HG02623 (cell line): ENCODE measurements at regions not wholly inside any gene's neighbourhood (a gene's known extent, or its start where the extent isn't known, plus 50 kb on each side); places are given as distances from the start of the nearest gene placed in this dataset.
A peak's percentile ranks its signal among the peaks of the same experiment; 100 is the strongest.

ENCODE experiments used
- ATAC-seq: cut with Tn5 transposase; IDR thresholded peaks from one replicate; pipeline ENCODE4 v1.9.1; 2021; ENCODE audit warnings: moderate library complexity; ENCODE audit not compliant: unreplicated experiment

DNA sequence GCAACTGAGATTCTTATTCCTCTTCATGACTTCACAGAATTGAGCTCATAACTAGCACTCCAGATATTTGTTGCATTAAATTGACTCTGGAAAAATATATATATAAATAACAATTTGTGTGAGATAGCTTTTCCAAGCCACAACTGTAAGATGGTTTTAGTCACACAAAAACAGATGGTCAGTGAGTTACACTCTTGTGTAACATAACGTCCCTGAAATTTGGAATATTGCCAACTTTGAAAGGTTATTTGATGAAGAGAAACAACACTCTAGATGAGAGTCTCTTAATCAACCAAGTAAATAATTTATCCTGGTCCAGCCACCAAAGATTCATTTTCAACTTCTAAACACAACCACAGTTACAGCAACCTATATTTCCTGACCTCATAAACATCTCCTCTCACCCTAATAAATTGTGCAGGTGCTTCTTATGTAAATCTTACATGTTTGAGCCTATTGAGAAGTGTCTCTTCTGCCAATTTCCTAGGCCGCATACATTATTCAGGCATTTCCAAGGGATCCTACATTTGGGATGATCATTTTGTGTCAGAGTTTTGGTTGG lies 84.9 kb upstream of the ACP3 start:
- no peak for ATAC-seq

DNA sequence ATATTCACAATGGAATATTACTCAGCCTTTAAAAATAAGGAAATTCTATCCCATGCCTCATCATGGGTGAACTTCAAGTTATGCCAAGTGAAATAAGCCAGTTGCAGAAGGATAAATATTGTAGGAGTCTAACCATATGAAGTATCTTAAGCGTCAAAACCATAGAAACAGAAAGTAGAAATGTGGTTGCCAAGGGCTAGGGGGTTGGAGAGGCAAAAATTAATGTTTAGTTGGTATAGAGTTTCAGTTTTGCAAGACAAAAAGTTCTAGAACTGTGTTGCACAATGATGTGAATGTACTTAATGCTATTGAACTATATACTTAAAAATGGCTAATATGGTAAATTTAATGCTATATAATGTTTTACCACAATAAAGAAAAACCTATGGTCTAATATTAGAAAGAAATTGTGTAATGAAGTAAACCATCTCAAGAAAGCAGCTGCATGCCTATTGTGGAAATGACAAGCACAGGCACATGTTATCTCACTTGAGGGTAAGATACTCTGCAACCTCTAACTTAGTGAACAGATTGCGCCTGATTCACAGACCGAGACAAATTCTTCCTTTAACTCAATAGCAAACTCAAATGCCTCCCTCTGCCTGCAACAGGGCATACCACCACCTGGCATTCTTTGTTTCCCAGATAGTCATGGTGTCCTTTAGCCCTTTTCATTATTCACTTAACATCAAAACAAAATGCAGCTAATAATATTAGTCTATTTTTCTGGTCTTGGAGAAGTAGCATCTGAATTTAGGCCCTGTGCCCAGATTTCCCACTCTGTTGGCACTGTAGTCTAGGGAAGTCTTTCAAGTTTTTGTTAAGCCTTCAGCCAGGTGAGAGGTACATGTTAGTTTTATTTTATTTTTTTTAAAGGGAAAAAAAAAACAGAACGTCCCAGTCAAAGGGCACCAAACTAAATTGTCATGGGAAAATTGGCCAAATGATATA lies 80.2 kb upstream of the ACP3 start:
- ATAC-seq, result peak; percentile 79

DNA sequence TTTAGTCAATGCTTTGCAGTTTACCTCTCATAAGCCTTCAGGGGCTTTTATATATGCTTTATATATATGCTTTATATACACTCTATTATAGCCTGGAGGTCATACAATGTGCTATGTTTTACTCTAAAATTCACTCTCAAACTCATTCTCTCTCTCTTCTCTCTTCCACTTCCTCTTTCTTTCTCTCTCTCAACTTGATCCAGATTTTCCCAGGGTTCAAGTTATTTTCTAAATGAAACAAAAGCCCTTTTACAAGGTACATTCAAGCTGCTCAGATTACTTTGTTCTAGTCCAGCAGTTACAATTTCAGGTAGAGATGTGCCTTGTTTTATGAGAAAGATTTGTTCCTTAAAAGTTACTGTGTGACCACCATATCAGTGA lies 79.6 kb upstream of the ACP3 start:
- ATAC-seq, result no peak

DNA sequence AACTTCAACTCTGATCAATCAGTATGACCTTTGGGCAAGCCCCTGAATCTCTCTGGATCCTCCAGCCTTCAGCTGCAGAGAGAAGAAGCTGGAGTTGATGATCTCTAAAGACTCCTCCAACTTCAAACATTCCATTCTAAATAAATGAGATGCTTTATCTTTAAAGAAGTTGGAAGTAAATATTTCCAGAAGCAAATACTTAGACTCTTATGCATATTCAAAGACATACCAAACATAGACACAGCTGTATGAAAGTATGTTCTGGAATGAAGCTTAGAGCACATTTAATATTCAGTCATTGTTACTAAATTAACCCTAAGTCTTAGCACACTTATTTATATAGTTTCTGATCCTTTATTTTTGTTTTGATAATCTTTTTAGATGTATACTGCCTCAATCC lies 77.6 kb upstream of the ACP3 start:
- no peak for ATAC-seq

DNA sequence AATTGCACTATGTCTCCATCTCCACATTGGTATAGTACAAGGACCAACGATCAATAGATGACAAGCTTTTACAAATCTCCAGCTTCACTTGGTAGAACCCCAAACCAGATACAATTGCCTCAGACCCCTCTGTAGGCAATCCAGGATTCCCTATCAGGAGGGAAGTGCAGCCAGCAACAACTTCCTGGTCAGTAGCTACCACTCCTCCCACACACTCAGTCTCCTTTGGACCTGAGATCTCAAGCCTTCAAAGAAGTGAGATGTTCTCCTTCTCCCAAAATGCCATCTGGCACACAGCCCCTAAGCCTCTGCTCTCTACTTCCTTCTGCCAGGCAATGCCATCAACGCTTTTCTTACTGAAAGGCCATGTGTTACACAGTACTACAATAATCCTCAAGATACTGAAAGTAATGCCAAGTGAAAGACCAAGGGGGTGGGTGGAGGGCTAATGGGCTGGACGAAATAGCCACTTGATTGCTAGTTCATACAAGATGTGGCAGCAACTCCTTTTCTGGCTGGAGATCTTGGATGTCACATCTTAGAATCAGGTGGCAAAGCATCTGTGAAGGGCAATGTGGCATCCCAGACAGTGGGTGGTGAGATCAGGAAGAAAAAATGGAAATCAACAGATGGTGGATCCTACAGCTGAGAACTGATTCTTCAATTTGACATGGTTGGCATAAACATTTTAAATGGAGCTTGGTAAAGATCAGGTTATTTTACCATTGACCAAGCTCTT lies 75.3 kb upstream of the ACP3 start:
- no peak for ATAC-seq

DNA sequence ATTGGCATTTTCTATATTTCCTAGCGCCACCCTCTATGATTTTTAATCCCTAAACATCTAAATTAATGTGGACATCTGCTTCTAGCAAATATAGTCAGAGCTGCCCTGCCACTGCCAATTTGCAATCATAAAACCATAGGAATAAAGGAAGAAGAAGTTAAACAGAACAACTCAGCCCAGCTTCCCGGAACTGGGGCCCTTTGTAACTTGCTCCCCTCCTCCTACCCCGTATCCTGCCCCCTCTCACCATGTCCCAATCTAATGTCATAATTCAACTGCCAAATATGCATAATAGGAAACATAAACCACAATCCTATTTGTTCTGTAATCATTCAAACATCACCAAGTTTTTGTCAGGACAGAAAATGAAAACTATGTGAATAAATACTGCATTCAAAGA lies 74.4 kb upstream of the ACP3 start:
- no peak for ATAC-seq

DNA sequence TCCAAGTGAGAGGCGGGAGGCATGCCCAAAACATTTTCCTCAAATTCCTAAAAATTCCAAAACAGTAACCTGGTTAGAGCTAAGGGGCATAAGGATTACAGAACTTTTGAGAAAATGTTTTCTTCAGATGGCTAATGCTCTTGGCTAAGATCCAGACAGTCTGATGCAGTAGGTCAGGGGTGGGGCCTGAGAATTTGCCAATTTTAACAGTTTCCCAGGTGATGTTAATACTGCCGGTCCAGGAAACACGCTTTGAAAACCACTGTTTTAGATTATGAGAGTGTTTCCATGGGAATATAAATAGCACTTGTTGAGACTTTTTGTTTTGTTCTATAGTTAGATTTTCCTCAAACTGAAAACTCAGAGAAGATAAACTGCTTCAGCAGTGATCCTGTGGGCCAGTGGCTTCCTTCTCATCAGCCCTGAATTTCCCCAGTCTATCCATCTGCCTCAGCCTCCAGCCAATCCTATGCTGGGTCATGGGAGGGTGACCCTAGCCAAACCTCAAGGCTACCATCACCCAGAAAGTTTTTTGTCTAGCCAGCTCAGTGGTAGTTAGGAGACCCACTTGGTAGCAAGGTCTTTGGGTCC lies 71.6 kb upstream of the ACP3 start:
- ATAC-seq, result no peak

DNA sequence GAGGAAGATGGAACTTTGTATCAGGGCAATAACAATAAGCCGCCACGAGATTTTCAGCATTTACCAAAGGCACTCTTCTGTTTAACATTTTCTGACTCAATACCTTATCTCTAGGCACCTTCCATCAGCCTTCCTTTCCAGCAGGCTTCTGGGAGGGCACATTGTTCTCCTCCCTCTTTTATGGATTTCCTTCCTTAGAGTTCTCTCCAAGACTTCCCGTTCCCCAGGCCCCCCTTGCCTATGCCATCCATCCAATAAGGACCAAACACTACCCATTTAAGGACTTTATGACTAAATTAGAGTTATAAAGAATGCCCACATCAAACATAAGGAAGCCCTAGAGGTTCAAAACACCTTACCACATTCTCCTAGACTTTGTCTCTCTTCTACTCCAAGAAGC lies 71.0 kb upstream of the ACP3 start:
- ATAC-seq, result no peak

DNA sequence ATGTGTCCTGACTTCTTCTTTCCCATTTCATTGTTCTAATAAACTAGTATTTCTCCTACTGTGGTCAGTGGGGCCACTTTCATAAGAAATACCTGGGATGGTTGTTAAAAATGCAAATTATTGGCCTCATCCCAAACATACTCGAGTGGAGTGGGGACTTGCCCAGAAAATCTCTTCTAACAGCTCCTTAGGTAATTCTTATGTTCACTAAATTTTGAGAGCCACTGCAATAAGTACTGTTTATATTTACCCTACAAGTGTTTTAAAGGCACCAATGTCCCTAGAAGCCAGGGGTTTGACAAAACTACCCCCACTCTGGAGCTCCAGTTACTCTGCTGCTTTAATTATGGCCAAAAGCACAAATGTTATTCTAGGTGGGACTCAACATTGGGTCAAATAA lies 70.0 kb upstream of the ACP3 start:
- no peak for ATAC-seq

DNA sequence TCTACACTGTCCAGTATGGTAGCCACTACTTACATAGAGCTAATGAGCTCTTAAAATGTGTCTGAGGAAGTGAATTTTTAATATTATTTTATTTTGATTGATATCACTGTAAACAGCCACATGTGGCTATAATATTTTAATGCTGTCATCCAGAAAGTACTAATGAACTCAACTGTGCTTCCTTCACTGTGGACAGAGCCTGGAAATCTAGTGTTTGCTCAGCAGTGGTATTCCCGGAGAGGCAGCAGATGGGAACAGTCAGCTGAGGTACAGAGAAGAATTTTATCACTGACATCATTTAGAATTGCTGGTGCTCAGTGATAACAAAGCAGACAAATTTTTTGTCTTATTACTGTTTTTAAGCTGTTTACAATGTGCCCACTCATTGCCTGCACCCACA lies 68.7 kb upstream of the ACP3 start:
- no peak for ATAC-seq

DNA sequence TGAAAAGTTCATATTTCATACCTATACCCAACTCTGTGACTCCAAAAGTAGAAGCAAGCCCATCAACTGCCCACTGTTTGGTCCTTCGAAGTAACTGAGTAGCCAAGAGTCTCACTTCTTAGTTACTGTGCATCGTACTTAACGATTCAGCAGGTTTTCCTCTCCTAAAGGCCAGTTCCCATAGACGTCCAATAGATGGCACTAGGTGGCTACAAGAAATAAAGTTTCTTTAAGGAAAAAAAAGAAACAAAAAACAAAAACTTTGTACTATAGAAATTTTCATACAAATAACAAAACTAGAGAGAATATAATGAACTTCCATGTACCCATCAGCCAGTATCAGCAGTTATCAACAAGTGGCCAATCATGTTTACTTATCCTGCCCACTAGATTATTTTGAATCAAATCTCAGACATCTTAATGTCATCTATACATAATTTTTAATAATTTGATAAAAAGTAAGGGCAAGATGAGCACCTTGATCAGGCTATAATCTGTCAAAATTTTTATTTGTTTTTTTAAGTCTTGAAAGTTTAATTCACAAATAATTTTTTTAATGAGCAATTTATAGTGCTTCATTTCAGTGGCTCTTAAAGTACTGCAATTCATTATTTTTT lies 63.8 kb upstream of the ACP3 start:
- ATAC-seq, result no peak

DNA sequence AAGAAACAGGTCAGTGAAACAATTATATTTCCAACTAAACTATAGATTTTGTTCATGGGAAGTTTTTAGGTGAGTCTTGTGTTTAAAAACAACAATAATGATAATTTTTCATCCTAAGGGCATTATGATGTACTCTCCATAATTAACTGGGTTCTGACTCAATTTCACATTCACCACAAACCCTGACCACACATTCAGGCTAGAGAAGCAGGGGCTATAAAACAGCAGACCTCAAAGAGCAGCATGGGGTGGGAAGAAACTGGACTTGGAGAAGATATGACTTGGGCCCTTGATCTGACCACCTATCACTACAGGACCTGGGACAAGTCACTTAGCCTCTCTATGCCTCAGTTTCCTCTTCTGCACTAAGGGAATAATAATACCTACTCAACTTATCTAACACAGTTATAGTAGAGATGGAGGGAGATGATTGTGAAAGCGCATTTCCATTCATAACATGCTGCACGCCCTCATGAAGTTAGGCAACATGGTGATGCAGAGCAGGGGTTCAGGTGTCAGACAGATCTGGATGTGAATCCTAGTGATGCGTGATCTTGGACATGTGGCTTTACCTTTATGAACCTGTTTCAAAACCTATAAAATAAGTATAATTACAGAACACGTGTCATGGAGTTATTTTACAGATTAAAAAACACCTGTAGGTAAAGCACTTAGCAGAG lies 63.0 kb upstream of the ACP3 start:
- no peak for ATAC-seq

DNA sequence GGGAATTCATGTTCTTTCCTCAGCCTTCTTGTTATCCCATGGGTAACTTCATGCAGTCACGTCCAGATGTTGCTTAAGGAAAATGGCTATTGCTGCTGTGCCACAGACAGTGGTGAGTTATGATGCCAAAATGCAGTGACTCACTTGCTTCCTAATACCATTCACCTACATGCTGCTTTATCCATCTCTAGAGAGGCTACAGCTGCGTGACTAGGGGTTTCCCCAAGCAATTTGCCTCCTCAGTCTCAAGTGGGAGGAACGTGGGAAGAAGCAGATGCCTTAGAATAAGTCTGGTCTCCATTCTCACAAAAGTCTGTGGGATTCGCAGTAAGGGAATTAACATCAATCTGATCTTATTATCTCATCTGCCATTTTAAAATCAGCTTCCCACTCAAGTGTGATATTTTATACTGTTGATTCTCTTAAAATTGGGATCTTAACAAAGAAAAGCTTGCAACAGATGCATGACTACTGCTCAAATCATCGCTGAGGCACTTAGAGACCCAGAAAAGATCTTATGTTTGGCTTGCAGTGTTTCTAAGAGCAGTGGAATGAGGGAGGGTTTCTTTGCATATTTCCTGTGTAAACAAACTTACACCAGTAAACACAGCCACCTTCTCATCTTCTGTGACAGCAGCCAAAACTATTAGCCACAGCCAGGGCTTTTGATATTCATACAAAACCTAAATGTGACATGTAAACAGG lies 62.0 kb upstream of the ACP3 start:
- ATAC-seq, result no peak

DNA sequence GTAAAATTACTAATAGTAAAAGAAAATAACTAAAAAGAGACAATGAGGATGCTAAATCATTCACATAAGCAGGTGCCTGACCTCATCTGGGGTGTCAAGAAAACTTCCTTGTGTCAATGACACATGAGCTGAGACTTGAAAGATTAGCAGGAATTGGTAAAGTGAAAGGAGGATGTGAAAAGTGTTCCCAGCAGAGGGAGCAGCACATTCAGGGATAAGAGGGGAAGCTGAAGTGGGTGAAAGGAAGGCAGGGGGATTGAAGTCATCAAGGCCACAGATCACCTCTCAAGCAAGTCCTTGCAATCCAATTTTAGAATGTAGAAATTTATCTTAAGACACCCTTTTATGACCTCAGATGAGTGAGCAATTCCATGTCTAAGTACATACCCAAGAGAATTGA lies 60.2 kb upstream of the ACP3 start:
- no peak for ATAC-seq

DNA sequence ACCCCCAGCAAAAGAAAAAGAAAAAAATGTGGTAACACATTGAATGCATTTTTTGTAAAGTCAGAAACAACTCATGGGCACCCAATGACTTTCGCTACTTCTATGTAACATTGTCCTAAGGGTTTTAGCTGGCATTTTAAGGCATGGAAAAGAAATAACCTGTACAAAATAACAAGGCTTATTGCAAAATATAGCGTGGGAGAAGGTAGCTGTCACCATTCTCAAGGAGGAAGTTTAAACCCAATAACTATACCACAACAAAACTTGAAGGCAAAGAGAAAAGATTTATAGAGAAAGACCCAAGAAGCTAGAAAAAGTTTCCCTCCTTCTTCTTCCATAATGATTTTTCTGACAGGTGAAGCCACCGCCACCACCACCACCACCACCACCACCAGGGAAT lies 55.7 kb upstream of the ACP3 start:
- ATAC-seq, result no peak

DNA sequence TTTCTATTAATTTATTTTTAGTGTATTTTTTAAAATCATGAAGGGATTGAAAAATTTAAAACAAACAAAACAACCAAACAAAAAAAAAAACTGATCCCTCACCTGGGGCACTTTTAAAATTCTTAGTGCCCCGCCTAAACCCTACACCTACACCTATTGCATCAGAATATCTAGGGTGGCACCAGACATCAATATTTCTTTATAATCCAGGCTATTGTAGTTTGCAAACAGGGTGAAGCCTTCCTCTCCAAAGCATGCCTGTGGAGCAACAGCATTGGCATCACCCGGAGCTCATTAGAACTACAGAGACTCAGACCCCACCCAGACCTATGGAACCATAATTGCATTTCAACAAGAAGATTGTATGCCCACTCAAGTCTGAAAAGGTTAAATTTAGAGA lies 54.9 kb upstream of the ACP3 start:
- no peak for ATAC-seq

DNA sequence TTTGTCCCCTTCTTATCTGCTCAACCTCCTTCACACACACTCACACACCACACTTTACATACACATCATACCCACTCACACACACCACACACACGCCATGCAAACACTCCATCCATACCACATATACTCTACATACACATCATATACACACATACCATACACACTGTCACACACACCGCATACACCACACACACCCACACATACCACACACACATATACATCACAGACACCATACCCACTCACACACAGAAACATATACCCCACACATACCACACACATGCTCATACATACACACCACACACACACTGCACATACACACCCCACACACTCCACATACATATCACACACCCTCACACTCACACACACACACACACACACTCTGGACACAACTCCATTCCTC lies 54.3 kb upstream of the ACP3 start:
- ATAC-seq, result no peak

DNA sequence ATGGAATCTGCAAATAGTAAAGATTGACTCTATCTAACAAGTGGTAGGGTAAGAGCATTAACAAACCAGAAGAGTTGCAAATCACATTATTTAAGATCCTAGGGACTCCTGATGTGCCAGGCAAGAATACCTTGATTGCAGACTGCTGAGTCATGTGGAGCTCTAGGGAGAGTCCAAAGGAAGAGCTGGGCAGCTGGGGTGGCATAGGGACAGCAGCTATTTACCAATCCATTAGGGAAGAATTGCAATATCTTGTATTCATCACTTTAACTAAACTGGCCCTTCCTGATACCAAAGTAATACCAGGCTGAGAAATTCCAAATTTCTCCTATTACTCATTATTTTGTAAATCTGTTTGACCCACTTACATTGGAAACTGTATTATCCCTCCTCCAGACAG lies 52.2 kb upstream of the ACP3 start:
- ATAC-seq, result no peak

DNA sequence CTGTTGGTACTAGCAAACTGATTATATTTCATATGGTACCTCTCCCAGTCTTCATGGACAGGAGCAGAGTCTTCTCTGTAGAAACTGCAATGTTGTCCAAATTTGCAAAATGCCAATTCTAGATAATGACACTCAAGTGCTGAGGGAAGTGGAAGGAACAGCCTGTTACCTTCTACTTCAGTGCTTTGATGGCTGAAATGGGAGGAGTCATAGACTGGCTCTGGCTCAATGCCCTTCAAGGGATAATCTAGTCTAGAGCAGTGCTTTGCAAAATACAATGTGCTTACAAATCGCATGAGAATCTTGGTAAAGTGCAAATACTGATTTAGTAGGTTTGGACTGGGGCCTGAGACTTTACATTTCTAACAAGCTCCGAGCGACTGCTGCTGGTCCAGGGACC lies 51.7 kb upstream of the ACP3 start:
- ATAC-seq, result no peak

DNA sequence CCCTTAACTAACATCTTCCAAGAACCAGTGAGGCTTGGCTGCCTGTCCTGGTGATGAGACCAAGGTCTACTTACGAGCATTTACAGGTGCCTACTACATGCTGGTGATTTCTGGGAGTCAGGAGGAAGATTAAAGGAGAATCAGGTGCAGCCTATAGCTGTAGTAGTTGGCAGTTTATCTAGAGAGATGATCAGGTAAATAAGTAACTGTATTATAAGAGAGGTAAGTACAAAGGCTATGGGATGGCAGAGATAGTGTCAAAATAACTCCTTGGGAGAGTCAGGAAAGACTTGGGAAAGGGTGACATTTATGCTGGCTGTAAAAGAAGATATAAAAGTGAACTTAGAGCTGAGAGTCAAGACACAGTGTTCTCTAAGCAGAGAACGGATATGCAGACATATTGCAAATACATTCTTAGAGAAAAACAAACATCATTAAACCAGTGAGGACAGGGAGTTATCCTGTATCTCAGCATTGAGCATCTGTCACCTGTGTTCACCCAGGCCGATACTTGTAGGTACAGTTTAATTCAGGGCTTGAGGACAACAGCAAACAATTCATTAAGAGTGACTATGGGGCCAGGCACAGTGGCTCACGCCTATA lies 49.7 kb upstream of the ACP3 start:
- ATAC-seq, result no peak
